ENCODE measurements at regions not wholly inside any gene's neighbourhood (a gene's known extent, or its start where the extent isn't known, plus 50 kb on each side); places are given as distances from the start of the nearest gene placed in this dataset.

GRCh38 chr3:24641628-24642027 lies 147.0 kb upstream of the THRB start:
- no peak for DNase-seq (ENCODE audit: low spot score)

- no peak for DNase-seq (ENCODE audit: low spot score)
Observed at GRCh38 chr3:24645047-24645446, 150.4 kb upstream of the THRB start.

- DNase-seq (ENCODE audit: low spot score): no peak
Observed at GRCh38 chr3:24646790-24647189, 152.1 kb upstream of the THRB start.

GRCh38 chr3:24648063-24648462 lies 153.4 kb upstream of the THRB start:
- no peak for DNase-seq (ENCODE audit: low spot score)

- DNase-seq (ENCODE audit: low spot score): no peak
Observed at GRCh38 chr3:24650839-24651238, 156.2 kb upstream of the THRB start.

- no peak for DNase-seq (ENCODE audit: low spot score)
Observed at GRCh38 chr3:24657870-24658510, 163.3 kb upstream of the THRB start.

GRCh38 chr3:24661175-24661584 lies 166.5 kb upstream of the THRB start:
- no peak for DNase-seq (ENCODE audit: low spot score)

- DNase-seq (ENCODE audit: low spot score): no peak
Observed at GRCh38 chr3:24662449-24663345, 168.0 kb upstream of the THRB start.

- no peak for DNase-seq (ENCODE audit: low spot score)
Observed at GRCh38 chr3:24663406-24663805, 168.8 kb upstream of the THRB start.

GRCh38 chr3:24668039-24668438 lies 173.4 kb upstream of the THRB start:
- no peak for DNase-seq (ENCODE audit: low spot score)

- no peak for DNase-seq (ENCODE audit: low spot score)
Observed at GRCh38 chr3:24670871-24671270, 176.2 kb upstream of the THRB start.

- DNase-seq (ENCODE audit: low spot score): no peak
Observed at GRCh38 chr3:24673596-24673995, 178.9 kb upstream of the THRB start.

- DNase-seq (ENCODE audit: low spot score): no peak
Observed at GRCh38 chr3:24674261-24674660, 179.6 kb upstream of the THRB start.

- no peak for DNase-seq (ENCODE audit: low spot score)
Observed at GRCh38 chr3:24678021-24678420, 183.4 kb upstream of the THRB start.

- DNase-seq (ENCODE audit: low spot score): no peak
Observed at GRCh38 chr3:24678421-24678865, 183.8 kb upstream of the THRB start.

GRCh38 chr3:24679429-24679828 lies 184.8 kb upstream of the THRB start:
- DNase-seq (ENCODE audit: low spot score): no peak

GRCh38 chr3:24680214-24680967 lies 185.7 kb upstream of the THRB start:
- peak; percentile 53 for DNase-seq (ENCODE audit: low spot score)

GRCh38 chr3:24682141-24682547 lies 187.5 kb upstream of the THRB start:
- no peak for DNase-seq (ENCODE audit: low spot score)

- DNase-seq (ENCODE audit: low spot score): no peak
Observed at GRCh38 chr3:24683090-24683489, 188.4 kb upstream of the THRB start.

- DNase-seq (ENCODE audit: low spot score): no peak
Observed at GRCh38 chr3:24683633-24684384, 189.2 kb upstream of the THRB start.

- no peak for DNase-seq (ENCODE audit: low spot score)
Observed at GRCh38 chr3:24684506-24685023, 189.9 kb upstream of the THRB start.

GRCh38 chr3:24686808-24687207 lies 192.2 kb upstream of the THRB start:
- no peak for DNase-seq (ENCODE audit: low spot score)
